Omental fat pad (tissue), 3 donors: ENCODE measurements at regions not wholly inside any gene's neighbourhood (a gene's known extent, or its start where the extent isn't known, plus 50 kb on each side); places are given as distances from the start of the nearest gene placed in this dataset.

Experiments
- ATAC-seq: fragments of 150-250 bp; one replicate; pipeline ENCODE4 v1.9.1; 2016; ENCODE audit warnings: mild to moderate bottlenecking, moderate library complexity; ENCODE audit not compliant: low FRiP score
- DNase-seq: peaks from one replicate; pipeline ENCODE4 v3.0.0-alpha.2; 2019; ENCODE audit warnings: low spot score
- TF ChIP-seq, protein P1 (sequence below), 3 donors: fragments of 450-650 bp; IDR thresholded peaks; one replicate each; pipeline ENCODE4 v1.5.1; 2016 to 2017; ENCODE audit warnings: antibody characterized with exemption in 3 of 3, mild to moderate bottlenecking in 3 of 3, moderate library complexity in 2 of 3

- TF ChIP-seq, protein P1, sequence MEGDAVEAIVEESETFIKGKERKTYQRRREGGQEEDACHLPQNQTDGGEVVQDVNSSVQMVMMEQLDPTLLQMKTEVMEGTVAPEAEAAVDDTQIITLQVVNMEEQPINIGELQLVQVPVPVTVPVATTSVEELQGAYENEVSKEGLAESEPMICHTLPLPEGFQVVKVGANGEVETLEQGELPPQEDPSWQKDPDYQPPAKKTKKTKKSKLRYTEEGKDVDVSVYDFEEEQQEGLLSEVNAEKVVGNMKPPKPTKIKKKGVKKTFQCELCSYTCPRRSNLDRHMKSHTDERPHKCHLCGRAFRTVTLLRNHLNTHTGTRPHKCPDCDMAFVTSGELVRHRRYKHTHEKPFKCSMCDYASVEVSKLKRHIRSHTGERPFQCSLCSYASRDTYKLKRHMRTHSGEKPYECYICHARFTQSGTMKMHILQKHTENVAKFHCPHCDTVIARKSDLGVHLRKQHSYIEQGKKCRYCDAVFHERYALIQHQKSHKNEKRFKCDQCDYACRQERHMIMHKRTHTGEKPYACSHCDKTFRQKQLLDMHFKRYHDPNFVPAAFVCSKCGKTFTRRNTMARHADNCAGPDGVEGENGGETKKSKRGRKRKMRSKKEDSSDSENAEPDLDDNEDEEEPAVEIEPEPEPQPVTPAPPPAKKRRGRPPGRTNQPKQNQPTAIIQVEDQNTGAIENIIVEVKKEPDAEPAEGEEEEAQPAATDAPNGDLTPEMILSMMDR (IDR thresholded peaks at IDR 0.05), result no peak
- no peak for DNase-seq
- no peak for ATAC-seq
These were observed 233.1 kb upstream of the USP24 start for GRCh38 chr1:55448261-55448660.

DNA sequence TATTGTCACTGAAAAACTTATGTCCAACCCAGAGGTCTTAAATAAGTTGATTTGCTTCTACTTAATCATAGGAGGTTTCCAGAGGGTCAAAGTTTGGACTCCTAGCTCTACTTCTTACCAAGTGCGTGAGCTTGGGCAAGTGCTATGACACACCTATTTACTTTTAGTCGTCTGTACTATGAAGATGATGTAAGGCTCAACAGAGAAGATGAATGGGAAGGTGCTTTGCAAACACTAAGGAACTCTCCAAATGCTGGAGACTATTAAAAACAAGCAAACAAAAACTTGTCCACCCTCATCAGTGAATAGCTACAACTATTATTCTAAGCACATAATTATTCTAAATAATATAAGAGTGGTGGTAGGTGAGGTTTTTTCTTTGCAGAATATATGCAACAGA, 232.3 kb upstream of the USP24 start:
- TF ChIP-seq, protein P1 (IDR thresholded peaks at IDR 0.05), result no peak
- DNase-seq (no peak), ATAC-seq (no peak)

- no peak for ATAC-seq
- DNase-seq, result no peak
- TF ChIP-seq, protein P1 (IDR thresholded peaks at IDR 0.05), result no peak
These were observed 231.2 kb upstream of the USP24 start for GRCh38 chr1:55446351-55446750.

DNA sequence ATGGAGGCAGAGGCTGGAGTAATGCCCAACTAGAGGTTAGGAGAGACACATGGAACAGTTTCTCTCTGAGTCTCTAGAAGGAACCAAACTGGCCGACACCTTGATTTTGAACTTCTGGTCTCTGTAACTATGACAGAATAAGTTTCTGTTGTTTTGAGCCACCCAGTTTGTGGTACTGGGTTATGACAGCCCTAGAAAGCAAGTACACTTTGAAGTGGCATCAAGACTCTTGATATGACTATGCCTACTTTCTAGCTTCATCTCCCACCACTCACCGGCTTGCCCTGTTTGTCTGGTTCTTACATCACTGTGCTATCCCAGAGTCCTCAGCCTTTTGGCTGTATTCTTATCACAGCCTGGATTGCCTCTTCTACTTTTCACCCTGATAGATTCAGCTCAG, 230.3 kb upstream of the USP24 start:
- DNase-seq (no peak), ATAC-seq (no peak)
- TF ChIP-seq, protein P1 (IDR thresholded peaks at IDR 0.05), result no peak

- ATAC-seq (no peak), DNase-seq (no peak)
- TF ChIP-seq, protein P1 (IDR thresholded peaks at IDR 0.05), result no peak
These were observed 229.5 kb upstream of the USP24 start for GRCh38 chr1:55444667-55445066.

DNA sequence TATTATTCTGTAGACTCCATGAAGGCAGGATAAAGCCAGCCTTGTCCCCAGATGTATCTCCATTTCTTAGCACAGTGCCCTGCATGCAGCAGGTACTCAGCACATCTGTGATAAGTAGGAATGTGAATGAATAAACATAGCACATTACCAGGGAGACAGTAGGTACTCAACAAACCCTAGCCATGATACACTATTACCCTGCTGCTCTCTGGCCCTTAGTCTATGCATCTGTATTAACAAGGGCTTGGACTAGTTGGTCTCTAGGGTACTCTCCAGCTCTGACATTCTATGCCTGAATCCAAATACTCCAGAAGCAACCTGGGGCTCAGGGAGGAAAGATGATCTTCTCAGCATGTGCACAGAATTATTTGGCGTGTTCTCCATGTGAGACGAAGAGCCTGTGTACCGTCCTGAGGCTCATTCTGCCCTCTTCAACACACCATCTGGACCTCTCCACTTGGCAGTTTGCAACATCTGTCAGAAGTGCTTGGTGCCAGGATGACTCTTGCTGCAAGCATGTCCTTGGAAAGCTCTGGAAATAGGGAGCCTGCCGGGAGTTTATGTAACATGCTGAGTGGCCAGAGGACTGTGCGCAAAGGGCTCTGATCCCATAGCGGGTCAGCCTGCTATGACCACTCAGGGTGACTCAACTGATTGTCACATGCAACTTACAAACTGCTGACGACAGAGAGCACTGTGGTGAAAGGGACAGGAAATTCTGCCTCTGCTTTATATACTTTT, 228.2 kb upstream of the USP24 start:
- ATAC-seq, result peak; percentile 96
- TF ChIP-seq, protein P1 (IDR thresholded peaks at IDR 0.05), result no peak
- DNase-seq, result peak; percentile 56

DNA sequence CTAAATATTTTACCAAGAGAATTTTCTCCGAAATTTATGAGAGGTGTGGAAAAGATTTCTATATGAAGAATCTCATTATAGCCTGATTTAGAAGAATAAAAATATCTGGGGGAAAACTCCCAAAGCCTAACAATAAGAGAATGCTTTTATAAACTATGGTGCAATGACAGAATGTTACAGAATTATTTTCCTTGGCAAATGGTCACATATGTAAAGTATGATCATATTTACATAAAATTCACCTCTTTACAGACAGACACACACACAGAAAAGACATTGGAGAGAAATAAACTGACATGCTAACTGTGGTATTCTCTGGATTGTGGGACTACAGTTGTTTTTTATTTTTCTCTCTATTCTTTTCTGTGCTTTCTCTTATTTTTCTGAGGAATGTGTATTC, 226.3 kb upstream of the USP24 start:
- no peak for ATAC-seq
- TF ChIP-seq, protein P1 (IDR thresholded peaks at IDR 0.05), result no peak
- DNase-seq, result no peak
